Epithelial cell of esophagus (primary cell): ENCODE measurements at regions not wholly inside any gene's neighbourhood (a gene's known extent, or its start where the extent isn't known, plus 50 kb on each side); places are given as distances from the start of the nearest gene placed in this dataset.
"Not testable (repeated sequence)": the region's sequence is repeated elsewhere in the genome, so short reads cannot be mapped to it uniquely, and the experiment has no call there.

Experiments used
- DNase-seq: peaks from one replicate; pipeline ENCODE4 v3.0.0; 2010; ENCODE audit warnings: low read depth
- H3K4me3 ChIP-seq: 2 replicates; pipeline ENCODE4 v1.5.1; 2011; ENCODE audit warnings: mild to moderate bottlenecking, low read length, control low read depth
- TF ChIP-seq, protein P1 (sequence below): IDR thresholded peaks from 2 replicates; pipeline ENCODE4 v1.5.1; 2011; ENCODE audit warnings: low read depth, mild to moderate bottlenecking, low read length, control low read depth, inconsistent platforms; ENCODE audit not compliant: insufficient read depth; ENCODE audit errors: missing control alignments

DNA sequence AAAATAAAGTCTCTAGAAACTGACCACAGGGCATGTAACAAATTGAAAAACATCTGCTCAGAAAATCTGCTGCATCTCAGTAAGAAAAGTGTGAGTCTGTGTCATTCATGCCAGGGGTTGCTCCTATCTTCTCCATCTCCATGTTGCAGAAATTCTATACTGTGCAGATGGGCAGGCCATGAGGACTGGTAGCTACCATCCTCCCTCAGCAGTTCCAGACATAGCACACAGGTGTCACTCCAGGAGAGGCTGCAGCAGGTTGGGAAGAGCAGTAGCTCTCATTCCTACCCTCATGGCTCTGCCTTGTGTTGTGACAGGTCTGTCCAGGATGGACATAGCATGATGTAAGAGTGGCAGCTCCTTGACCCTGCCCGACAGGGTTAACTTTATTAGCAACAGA lies 173.4 kb downstream of the NDUFS4 start:
- peak; percentile 31 for DNase-seq
- TF ChIP-seq, protein P1, sequence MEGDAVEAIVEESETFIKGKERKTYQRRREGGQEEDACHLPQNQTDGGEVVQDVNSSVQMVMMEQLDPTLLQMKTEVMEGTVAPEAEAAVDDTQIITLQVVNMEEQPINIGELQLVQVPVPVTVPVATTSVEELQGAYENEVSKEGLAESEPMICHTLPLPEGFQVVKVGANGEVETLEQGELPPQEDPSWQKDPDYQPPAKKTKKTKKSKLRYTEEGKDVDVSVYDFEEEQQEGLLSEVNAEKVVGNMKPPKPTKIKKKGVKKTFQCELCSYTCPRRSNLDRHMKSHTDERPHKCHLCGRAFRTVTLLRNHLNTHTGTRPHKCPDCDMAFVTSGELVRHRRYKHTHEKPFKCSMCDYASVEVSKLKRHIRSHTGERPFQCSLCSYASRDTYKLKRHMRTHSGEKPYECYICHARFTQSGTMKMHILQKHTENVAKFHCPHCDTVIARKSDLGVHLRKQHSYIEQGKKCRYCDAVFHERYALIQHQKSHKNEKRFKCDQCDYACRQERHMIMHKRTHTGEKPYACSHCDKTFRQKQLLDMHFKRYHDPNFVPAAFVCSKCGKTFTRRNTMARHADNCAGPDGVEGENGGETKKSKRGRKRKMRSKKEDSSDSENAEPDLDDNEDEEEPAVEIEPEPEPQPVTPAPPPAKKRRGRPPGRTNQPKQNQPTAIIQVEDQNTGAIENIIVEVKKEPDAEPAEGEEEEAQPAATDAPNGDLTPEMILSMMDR = peak; percentile 53
- no peak overlapping the region for H3K4me3 ChIP-seq

DNA sequence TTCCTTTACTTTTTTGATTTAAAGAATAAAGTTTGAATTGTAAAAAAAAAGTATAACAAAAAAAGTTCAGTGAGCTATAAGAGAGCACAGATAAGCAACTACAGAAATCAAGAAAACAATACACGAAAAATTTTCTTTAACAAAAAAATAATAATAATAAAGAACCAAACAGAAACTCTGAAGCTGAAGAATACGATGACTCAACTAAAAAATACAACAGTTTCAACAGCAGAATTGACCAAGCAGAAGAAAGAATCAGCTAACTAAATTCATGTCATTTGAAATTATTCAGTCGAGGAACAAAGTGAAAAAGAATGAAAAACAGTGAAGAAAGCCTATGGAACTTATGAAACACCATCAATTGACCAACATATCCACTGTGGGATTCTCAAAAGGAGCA lies 177.7 kb downstream of the NDUFS4 start:
- TF ChIP-seq, protein P1 = no peak
- no peak for DNase-seq
- H3K4me3 ChIP-seq = no peak overlapping the region

DNA sequence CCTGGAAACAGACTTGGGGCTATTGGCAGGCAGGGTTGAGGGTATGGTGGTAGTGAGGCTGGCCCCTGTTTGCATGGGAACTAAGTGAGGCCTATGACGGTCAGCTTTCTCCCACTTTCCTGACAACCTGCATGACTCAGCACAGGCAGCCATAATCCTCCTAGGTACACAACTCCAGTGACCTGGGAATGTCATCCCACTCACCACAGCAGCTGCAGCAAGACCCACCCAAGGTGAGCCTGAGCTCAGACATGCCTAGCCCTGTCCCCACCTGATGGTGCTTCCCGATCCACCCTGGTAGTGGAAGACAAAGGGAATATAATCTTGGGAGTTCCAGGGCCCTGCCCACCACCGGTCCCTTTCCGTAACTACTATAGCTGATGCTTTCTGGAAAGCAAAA lies 178.7 kb downstream of the NDUFS4 start:
- no peak overlapping the region for H3K4me3 ChIP-seq
- peak; percentile 70 for DNase-seq
- TF ChIP-seq, protein P1 = no peak

DNA sequence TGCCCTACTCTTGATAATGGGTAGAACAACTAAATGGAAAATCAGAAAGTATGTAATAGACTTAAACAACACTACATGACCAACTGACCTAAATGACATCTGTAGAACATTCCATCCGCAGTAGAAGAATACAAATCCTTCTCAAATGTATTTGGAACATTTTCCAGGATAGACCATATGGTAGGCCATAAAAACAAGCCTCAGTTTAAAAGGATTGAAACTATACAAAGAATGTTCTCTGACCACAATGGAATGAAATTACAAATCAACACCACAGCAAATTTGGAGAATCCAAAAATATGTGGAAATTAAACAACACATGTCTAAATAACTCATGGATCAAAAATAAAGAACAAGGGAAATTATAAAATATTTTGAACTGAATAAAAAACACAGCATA lies 189.2 kb downstream of the NDUFS4 start:
- TF ChIP-seq, protein P1 = no peak
- no peak overlapping the region for H3K4me3 ChIP-seq
- no peak for DNase-seq

DNA sequence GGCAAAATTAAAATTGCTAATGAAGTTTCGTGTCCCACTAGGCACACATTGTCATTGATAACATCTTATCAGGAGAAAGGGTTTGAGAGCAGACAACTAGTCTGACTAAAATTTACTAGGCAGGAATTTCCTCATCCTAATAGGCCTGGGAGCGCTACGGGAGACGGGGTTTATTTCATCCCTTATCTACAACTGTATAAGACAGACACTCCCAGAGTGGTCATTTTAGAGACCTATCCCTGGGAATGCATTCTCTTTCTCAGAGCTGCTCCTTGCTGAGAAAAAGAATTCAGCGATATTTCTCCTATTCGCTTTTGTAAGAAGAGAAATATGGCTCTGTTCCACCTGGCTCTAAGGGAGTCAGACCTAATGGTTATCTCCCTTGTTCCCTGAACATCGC lies 191.8 kb downstream of the NDUFS4 start:
- not testable (repeated sequence) for H3K4me3 ChIP-seq

DNA sequence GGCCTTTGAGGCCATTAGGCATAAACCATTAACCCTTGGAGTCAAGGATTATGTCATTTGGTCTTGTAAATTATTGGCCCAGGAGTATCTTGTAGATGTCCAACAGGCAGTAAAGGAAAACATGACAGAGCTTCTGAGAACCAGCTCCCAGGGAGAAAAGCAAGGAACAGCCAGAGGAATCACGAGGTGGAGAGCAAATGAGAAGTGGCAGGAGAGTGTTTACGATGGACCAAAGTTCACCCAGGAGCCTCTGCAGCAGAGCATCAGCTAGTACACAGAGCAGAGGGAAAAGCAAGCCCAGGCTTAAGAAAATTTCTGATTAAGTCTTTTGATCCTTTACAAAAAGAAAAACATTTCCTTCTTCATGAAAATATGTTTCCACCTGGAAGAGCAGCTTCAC lies 206.2 kb downstream of the NDUFS4 start:
- TF ChIP-seq, protein P1 = no peak
- no peak for DNase-seq

More for the DNA sequence above, 191.8 kb downstream of the NDUFS4 start:
- DNase-seq = not testable (repeated sequence)

DNA sequence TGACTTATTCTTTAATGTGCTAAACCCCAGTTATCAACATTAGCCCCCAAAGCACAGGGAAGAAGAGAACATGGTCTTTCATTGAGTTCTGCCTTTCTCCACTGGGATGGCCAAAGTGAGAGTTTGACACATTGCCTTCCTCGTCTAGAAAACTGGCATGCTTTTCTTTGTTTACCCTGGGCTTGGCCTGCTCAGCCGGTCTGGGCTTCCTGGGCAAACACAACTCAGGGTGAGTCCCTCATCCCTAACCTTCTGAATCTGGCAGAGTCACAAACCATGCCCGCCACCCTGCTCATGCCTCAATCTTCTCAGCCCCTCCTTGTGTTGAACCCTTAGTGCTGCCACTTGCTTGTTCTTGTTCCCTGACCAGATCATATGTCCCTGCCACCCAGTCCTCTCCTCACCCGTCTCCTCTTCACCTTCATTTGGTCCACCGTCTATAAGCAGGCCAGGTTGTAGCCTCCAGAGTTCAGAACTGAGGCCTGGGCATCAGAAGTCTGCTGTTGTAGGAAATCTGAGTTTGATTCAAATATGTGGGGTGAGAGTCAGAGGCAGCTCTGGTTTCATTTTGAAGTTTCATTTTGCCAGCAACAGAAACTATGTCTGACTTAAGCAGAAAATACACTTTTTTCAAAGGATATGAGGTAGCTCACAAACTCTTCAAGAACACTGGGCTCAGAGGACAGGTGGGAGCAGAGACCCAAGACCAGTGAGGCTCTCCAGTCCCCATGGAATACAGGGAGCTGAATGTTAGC lies 217.6 kb downstream of the NDUFS4 start:
- DNase-seq = peak; percentile 40
- TF ChIP-seq, protein P1 = no peak
- H3K4me3 ChIP-seq = no peak overlapping the region

More for the DNA sequence above, 206.2 kb downstream of the NDUFS4 start:
- no peak overlapping the region for H3K4me3 ChIP-seq
